GM12865 (cell line): ENCODE measurements at regions not wholly inside any gene's neighbourhood (a gene's known extent, or its start where the extent isn't known, plus 50 kb on each side); places are given as distances from the start of the nearest gene placed in this dataset.

Experiments used
- DNase-seq: peaks from one replicate; pipeline ENCODE4 v3.0.0; 2010; ENCODE audit warnings: low read depth
- H3K4me3 ChIP-seq: 2 replicates; pipeline ENCODE4 v1.5.1; 2011; ENCODE audit warnings: mild to moderate bottlenecking, low read depth, low read length, control low read depth
- TF ChIP-seq, protein P1 (sequence below): IDR thresholded peaks from 2 replicates; pipeline ENCODE4 v1.5.1; 2011; ENCODE audit warnings: low read length, control low read depth, low read depth, inconsistent platforms; ENCODE audit not compliant: insufficient read depth; ENCODE audit errors: missing control alignments

DNA sequence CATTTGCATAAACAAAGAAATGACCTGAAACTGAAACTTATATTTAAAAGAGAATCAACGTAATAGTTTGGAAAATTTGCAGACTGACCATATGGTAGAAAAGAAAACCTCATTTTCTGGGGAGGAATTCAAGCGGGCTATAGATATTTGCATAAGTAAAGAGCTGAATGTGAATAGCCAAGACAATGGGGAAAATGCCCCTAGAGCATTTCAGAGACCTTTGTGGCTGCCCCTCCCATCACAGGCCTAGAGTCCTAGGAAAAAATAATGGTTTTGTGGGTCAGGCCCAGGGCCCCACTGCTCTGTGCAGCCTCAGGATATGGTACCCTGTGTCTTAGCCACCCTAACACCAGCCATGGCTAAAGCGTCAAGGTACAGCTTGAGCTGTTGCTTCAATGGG is 480.6 kb upstream of the MBL2 start:
- DNase-seq, result no peak
- H3K4me3 ChIP-seq, result no peak overlapping the region
- TF ChIP-seq, protein P1, sequence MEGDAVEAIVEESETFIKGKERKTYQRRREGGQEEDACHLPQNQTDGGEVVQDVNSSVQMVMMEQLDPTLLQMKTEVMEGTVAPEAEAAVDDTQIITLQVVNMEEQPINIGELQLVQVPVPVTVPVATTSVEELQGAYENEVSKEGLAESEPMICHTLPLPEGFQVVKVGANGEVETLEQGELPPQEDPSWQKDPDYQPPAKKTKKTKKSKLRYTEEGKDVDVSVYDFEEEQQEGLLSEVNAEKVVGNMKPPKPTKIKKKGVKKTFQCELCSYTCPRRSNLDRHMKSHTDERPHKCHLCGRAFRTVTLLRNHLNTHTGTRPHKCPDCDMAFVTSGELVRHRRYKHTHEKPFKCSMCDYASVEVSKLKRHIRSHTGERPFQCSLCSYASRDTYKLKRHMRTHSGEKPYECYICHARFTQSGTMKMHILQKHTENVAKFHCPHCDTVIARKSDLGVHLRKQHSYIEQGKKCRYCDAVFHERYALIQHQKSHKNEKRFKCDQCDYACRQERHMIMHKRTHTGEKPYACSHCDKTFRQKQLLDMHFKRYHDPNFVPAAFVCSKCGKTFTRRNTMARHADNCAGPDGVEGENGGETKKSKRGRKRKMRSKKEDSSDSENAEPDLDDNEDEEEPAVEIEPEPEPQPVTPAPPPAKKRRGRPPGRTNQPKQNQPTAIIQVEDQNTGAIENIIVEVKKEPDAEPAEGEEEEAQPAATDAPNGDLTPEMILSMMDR, result no peak

DNA sequence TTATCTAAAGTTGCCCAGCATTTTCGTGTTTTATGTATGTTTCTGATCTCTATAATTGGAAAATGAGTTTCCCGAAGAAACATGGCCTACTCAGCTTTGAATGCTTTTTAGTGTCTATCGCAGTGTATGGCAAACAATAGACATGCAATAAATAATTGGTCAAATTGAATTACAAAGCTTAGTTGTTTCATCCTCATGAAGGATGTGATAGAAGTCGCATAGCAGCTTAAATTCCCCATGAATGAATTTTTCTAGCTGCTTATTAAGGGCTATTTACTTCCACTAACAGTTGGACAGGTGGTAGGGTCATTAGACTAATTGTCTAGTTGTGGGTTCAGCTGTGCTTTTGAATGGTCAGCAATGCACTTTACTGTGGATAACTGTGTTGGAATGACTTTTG is 467.3 kb upstream of the MBL2 start:
- no peak for DNase-seq
- H3K4me3 ChIP-seq, result no peak overlapping the region
- TF ChIP-seq, protein P1, result no peak

DNA sequence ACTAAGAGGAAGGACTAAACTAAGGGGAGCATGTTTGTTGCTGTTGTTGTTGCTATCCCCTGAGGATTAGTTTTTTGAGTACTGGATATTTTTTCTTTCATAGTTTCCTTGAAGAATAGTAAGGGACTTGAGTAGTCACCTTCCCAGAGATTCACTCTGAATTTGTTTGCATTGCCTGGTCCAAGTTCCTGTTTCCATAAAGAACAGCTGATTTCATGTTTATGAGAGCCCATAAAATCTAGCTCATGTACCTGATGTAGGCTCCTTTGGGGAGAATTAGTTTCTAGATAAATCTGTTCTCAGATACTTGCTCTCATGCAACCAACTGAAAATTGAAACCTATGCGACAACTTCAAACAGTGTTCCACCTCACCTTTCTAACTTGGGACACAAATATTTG is 464.4 kb upstream of the MBL2 start:
- TF ChIP-seq, protein P1, result no peak
- no peak overlapping the region for H3K4me3 ChIP-seq
- no peak for DNase-seq

DNA sequence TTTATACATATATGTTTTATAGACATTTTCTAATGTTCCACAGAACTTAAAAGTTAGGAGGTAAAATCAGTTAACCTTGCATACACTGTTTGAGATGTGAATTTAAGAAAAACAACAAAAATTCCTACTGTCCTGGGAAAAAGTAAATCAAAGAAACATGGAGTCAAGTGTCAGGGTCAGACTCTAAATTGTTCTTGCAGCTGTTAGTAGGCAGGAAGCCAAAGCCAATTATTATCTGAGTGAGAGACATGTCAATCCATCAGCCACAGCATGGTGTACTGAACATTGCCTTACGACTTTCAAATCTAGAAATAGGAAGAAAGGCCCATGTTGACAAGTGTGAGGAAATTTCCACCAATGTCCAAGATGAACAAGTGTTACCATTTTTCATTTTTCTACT is 461.2 kb upstream of the MBL2 start:
- DNase-seq, result no peak
- TF ChIP-seq, protein P1, result no peak
- H3K4me3 ChIP-seq, result no peak overlapping the region

DNA sequence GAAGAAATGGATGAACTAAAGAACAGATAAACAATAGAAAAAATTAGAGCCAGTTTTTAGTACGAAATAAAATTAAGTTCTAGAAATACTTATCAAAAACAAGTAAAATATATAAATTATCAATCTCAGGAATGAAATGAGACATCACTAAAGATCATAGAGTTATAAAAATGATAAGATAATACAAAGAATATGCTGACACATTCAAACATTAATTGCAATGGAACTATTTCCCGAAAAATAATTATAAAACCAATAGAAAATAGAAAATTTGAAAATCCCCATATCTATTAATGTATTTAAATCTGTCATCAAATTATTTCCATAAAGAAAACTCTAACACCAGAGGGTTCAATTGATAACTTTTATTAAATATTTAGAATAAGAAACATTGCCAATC is 458.1 kb upstream of the MBL2 start:
- DNase-seq, result no peak
- no peak overlapping the region for H3K4me3 ChIP-seq
- TF ChIP-seq, protein P1, result no peak

DNA sequence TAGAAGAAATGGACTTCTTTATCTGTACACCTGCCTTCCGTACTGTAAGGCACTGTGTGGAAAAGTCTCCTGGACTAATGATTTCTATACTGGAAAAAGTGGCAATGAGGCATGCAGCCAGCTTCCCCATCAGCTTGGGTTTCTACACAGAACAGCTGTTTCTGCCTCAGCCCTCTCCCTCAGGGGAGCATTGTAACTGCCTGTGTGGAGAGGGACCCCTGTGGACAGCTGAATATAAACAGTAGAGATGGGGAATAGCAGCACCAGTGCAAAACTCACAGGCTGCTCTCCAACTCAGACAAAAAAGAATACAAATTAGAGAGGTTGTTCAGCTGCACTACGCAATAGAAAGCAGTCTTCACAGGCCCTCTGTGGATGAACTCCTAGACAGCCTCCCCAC is 451.3 kb upstream of the MBL2 start:
- DNase-seq, result no peak
- TF ChIP-seq, protein P1, result no peak
- no peak overlapping the region for H3K4me3 ChIP-seq

DNA sequence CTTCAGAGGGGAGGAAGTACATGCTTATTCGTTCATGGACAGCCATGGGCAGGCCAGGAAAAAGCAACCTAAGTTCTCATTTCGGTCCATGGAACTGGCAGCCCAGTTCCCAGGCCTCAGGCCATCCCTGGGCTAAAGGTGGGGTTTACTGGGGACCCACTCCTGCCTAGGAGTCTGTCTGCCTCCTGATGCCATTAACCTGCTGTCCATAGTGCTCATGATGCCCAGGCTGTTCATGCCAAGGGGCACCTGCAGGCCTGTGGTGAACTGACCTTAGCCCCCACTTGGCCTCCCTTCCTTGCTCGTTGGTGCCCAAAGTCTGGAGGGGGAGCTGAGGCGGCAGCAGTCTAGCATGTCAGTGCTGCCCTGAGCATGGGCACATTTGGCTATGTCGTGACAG is 450.2 kb upstream of the MBL2 start:
- DNase-seq, result no peak
- no peak overlapping the region for H3K4me3 ChIP-seq
- TF ChIP-seq, protein P1, result no peak
